ENCODE measurements at regions not wholly inside any gene's neighbourhood (a gene's known extent, or its start where the extent isn't known, plus 50 kb on each side); places are given as distances from the start of the nearest gene placed in this dataset.

- no peak for TF ChIP-seq CTCF (conservative IDR thresholded peaks at IDR 0.05)
- no peak for TF ChIP-seq EZH2 (IDR thresholded peaks at IDR 0.05; ENCODE audit: low read depth)
These were observed 177.8 kb upstream of the HAAO start for GRCh38 chr2:42970151-42970550.

All from PC-9 (cell line).